HCT116 (cell line): ENCODE measurements at regions not wholly inside any gene's neighbourhood (a gene's known extent, or its start where the extent isn't known, plus 50 kb on each side); places are given as distances from the start of the nearest gene placed in this dataset.

Experiments
- ATAC-seq: fragments of 200-7000 bp; cut with Tn5 transposase; 2 replicates; pipeline ENCODE4 v1.9.1; 2020; ENCODE audit warnings: mild to moderate bottlenecking, moderate library complexity
- BruUV-seq: library from RNA; stranded (reverse); fragments of 400-500 nt; replicated peaks from 2 replicates; lab custom pipeline; 2021; lab: Mats Ljungman, UMichigan
- CTCF ChIA-PET: fragments of 300-600 bp; sonication (Branson Sonifier 250); formaldehyde crosslinking; loops from one replicate; lab custom pipeline; 2021; ENCODE audit warnings: antibody characterized with exemption; lab: Charles Lee
- POLR2A ChIA-PET: fragments of 300-600, 350-600 bp; sonication (Branson Sonifier 250); formaldehyde crosslinking; loops from one replicate; lab custom pipeline; 2021; ENCODE audit warnings: antibody characterized with exemption; lab: Charles Lee
- RAD21 ChIA-PET, 2 experiments: fragments of 300-600 bp; sonication (Branson Sonifier 250); formaldehyde crosslinking; loops; one replicate each; lab custom pipeline; 2023; ENCODE audit warnings: low total read pairs in 2 of 2; ENCODE audit not compliant: uncharacterized antibody in 2 of 2, unreplicated experiment in 2 of 2, low non-redundant PET in 1 of 2; lab: Charles Lee
- DNase-seq: peaks from one replicate; pipeline ENCODE4 v3.0.0-alpha.2; 2010; ENCODE audit warnings: low read depth, low spot score
- H2AFZ ChIP-seq: fragments of 200-600 bp; shearing (Covaris generic), sonication (generic); 2 replicates; pipeline ENCODE4 v1.6.1; 2017; ENCODE audit warnings: low read depth, mixed run types, mixed read lengths, antibody characterized with exemption, low read length; ENCODE audit not compliant: poor library complexity, severe bottlenecking
- H3K27ac ChIP-seq: 2 replicates; pipeline ENCODE4 v1.5.1; 2012; ENCODE audit warnings: low read depth, low read length
- H3K27me3 ChIP-seq: fragments of 200-600 bp; sonication (generic); 2 replicates; pipeline ENCODE4 v1.6.1; 2016; ENCODE audit warnings: mixed run types, low read length, mixed read lengths; ENCODE audit not compliant: insufficient read depth
- H3K36me3 ChIP-seq, 2 experiments: fragments of 200-500 bp in 1 of 2; fragments of 200-600 bp in 1 of 2; sonication (Bioruptor generic) in 1 of 2; sonication (generic) in 1 of 2; 2 replicates each; pipeline versions ENCODE4 v1.5.1 to v1.6.1; 2014 to 2016; ENCODE audit warnings: low read length in 2 of 2, inconsistent platforms in 1 of 2, mixed read lengths in 1 of 2, mixed run types in 1 of 2; ENCODE audit not compliant: insufficient read depth in 2 of 2, control insufficient read depth in 1 of 2
- H3K4me1 ChIP-seq, 2 experiments: fragments of 200-600 bp in 1 of 2; sonication (generic) in 1 of 2; 2 replicates each; pipeline versions ENCODE4 v1.5.1 to v1.6.1; 2012 to 2017; ENCODE audit warnings: low read length in 2 of 2, inconsistent platforms in 1 of 2, mild to moderate bottlenecking in 1 of 2, mixed read lengths in 1 of 2, mixed run types in 1 of 2, moderate library complexity in 1 of 2; ENCODE audit not compliant: insufficient read depth in 2 of 2, control insufficient read depth in 1 of 2
- H3K4me2 ChIP-seq: fragments of 200-600 bp; sonication (generic); 2 replicates; pipeline ENCODE4 v1.6.1; 2017; ENCODE audit warnings: mixed run types, low read length, mixed read lengths
- H3K4me3 ChIP-seq, 2 experiments: fragments of 200-600 bp in 1 of 2; sonication (generic) in 1 of 2; replicated peaks in 1 of 2; 2 replicates each; pipeline ENCODE4 v1.5.1; 2011 to 2016; ENCODE audit warnings: low read length in 2 of 2, control low read depth in 1 of 2, low read depth in 1 of 2, mild to moderate bottlenecking in 1 of 2, mixed read lengths in 1 of 2, mixed run types in 1 of 2
- H3K79me2 ChIP-seq: fragments of 200-600 bp; sonication (generic); 2 replicates; pipeline ENCODE4 v1.6.1; 2017; ENCODE audit warnings: mild to moderate bottlenecking, mixed run types, low read length, moderate library complexity, mixed read lengths; ENCODE audit not compliant: insufficient read depth
- H3K9ac ChIP-seq: fragments of 200-600 bp; sonication (generic); 2 replicates; pipeline ENCODE4 v1.6.1; 2016; ENCODE audit warnings: low read length, mixed read lengths
- H3K9me2 ChIP-seq: fragments of 200-600 bp; sonication (generic), shearing (Covaris generic); 2 replicates; pipeline ENCODE4 v1.6.1; 2017; ENCODE audit warnings: mixed run types, mild to moderate bottlenecking, moderate library complexity; ENCODE audit not compliant: insufficient read depth
- H3K9me3 ChIP-seq, 2 experiments: fragments of 200-500 bp in 1 of 2; fragments of 200-600 bp in 1 of 2; sonication (Bioruptor generic) in 1 of 2; sonication (generic) in 1 of 2; 2 replicates each; pipeline ENCODE4 v1.6.1; 2014 to 2017; ENCODE audit warnings: low read length in 2 of 2, mixed read lengths in 2 of 2, inconsistent platforms in 1 of 2, low read depth in 1 of 2, mild to moderate bottlenecking in 1 of 2, mixed run types in 1 of 2, moderate library complexity in 1 of 2; ENCODE audit not compliant: control insufficient read depth in 1 of 2, insufficient read depth in 1 of 2
- H4K20me1 ChIP-seq: fragments of 200-600 bp; sonication (generic), shearing (Covaris generic); 2 replicates; pipeline ENCODE4 v1.6.1; 2017; ENCODE audit warnings: mixed run types, mild to moderate bottlenecking, moderate library complexity; ENCODE audit not compliant: insufficient read depth
- CBX3 ChIP-seq: IDR thresholded peaks from 2 replicates; pipeline ENCODE4 v1.6.1; 2012; ENCODE audit warnings: low read depth
- CEBPB ChIP-seq: IDR thresholded peaks from 2 replicates; pipeline ENCODE4 v1.6.1; 2012; ENCODE audit warnings: low read depth
- EGR1 ChIP-seq: IDR thresholded peaks from 2 replicates; pipeline ENCODE4 v1.6.1; 2012; ENCODE audit warnings: low read depth
- ELF1 ChIP-seq: IDR thresholded peaks from 2 replicates; pipeline ENCODE4 v1.6.1; 2012; ENCODE audit warnings: low read depth, borderline replicate concordance
- EZH2phosphoT487 ChIP-seq: fragments of 200-600 bp; IDR thresholded peaks from 2 replicates; pipeline ENCODE4 v1.6.1; 2018; ENCODE audit warnings: antibody characterized with exemption, borderline replicate concordance
- JUND ChIP-seq: IDR thresholded peaks from 2 replicates; pipeline ENCODE4 v1.6.1; 2012
- POLR2AphosphoS5 ChIP-seq: IDR thresholded peaks from 2 replicates; pipeline ENCODE4 v1.6.1; 2011; ENCODE audit warnings: mild to moderate bottlenecking, low read depth, low read length, moderate library complexity
- RAD21 ChIP-seq: IDR thresholded peaks from 2 replicates; pipeline ENCODE4 v1.6.1; 2012; ENCODE audit warnings: low read depth, mild to moderate bottlenecking
- REST ChIP-seq: IDR thresholded peaks from 2 replicates; pipeline ENCODE4 v1.6.1; 2012; ENCODE audit warnings: low read depth
- SP1 ChIP-seq: IDR thresholded peaks from 2 replicates; pipeline ENCODE4 v1.6.1; 2012; ENCODE audit warnings: low read depth
- TCF7L2 ChIP-seq: IDR thresholded peaks from 2 replicates; pipeline ENCODE4 v1.7.0; 2011; ENCODE audit warnings: borderline replicate concordance, inconsistent platforms; ENCODE audit not compliant: insufficient read depth, insufficient read length; ENCODE audit errors: extremely low read depth
- ZNF274 ChIP-seq: fragments of 200-500 bp; sonication (Bioruptor generic); IDR thresholded peaks from 2 replicates; pipeline ENCODE4 v1.6.1; 2014; ENCODE audit warnings: mild to moderate bottlenecking, low read depth, low read length, inconsistent platforms
- intact Hi-C: fragments of 100-400 bp; cut with micrococcal nuclease; formaldehyde crosslinking; loops from 2 replicates; pipeline ENCODE4 v1.10.0; 2022
- TF ChIP-seq, protein P1 (sequence below): IDR thresholded peaks from 2 replicates; pipeline ENCODE4 v1.6.1; 2011; ENCODE audit warnings: mild to moderate bottlenecking, low read length, moderate library complexity; ENCODE audit not compliant: insufficient replicate concordance; ENCODE audit errors: extremely low read depth
- TF ChIP-seq, protein P2 (sequence below), 3 experiments: fragments of 200-600 bp in 1 of 3; sonication (generic) in 1 of 3; IDR thresholded peaks in 2 of 3; conservative IDR thresholded peaks in 1 of 3; 2 replicates each; pipeline ENCODE4 v1.5.1; 2012 to 2017; ENCODE audit warnings: low read depth in 2 of 3, low read length in 2 of 3, antibody characterized with exemption in 1 of 3, borderline replicate concordance in 1 of 3, control low read depth in 1 of 3, mild to moderate bottlenecking in 1 of 3, mixed read lengths in 1 of 3, mixed run types in 1 of 3, moderate library complexity in 1 of 3; ENCODE audit not compliant: insufficient read depth in 1 of 3

GRCh38 chr10:56028298-56029132, 332.5 kb downstream of the ZWINT start:
- DNase-seq (no peak), ATAC-seq (no peak)
- BruUV-seq, result no TSS peak
- TF ChIP-seq EZH2phosphoT487 (no peak), SP1 (no peak), ZNF274 (no peak), RAD21 (no peak), JUND (no peak), EGR1 (no peak), CBX3 (no peak), REST (no peak), CEBPB (no peak), TCF7L2 (no peak), ELF1 (no peak), POLR2AphosphoS5 (no peak)
- TF ChIP-seq, protein P1, sequence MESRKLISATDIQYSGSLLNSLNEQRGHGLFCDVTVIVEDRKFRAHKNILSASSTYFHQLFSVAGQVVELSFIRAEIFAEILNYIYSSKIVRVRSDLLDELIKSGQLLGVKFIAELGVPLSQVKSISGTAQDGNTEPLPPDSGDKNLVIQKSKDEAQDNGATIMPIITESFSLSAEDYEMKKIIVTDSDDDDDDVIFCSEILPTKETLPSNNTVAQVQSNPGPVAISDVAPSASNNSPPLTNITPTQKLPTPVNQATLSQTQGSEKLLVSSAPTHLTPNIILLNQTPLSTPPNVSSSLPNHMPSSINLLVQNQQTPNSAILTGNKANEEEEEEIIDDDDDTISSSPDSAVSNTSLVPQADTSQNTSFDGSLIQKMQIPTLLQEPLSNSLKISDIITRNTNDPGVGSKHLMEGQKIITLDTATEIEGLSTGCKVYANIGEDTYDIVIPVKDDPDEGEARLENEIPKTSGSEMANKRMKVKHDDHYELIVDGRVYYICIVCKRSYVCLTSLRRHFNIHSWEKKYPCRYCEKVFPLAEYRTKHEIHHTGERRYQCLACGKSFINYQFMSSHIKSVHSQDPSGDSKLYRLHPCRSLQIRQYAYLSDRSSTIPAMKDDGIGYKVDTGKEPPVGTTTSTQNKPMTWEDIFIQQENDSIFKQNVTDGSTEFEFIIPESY, result no peak
- TF ChIP-seq, protein P2, sequence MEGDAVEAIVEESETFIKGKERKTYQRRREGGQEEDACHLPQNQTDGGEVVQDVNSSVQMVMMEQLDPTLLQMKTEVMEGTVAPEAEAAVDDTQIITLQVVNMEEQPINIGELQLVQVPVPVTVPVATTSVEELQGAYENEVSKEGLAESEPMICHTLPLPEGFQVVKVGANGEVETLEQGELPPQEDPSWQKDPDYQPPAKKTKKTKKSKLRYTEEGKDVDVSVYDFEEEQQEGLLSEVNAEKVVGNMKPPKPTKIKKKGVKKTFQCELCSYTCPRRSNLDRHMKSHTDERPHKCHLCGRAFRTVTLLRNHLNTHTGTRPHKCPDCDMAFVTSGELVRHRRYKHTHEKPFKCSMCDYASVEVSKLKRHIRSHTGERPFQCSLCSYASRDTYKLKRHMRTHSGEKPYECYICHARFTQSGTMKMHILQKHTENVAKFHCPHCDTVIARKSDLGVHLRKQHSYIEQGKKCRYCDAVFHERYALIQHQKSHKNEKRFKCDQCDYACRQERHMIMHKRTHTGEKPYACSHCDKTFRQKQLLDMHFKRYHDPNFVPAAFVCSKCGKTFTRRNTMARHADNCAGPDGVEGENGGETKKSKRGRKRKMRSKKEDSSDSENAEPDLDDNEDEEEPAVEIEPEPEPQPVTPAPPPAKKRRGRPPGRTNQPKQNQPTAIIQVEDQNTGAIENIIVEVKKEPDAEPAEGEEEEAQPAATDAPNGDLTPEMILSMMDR (IDR thresholded peaks at IDR 0.05 in 2 of 3, conservative IDR thresholded peaks at IDR 0.05 in 1 of 3; ENCODE audit: borderline replicate concordance in 1 of 3, insufficient read depth in 1 of 3, low read depth in 2 of 3, low read length in 2 of 3), result no peak
- no peaks in the 10 kb centered on the region for H4K20me1 ChIP-seq
- ChIA-PET RAD21 (no interaction called here), CTCF (no interaction called here), POLR2A (no interaction called here)
- peaks cover 0 to 16% of the 10 kb centered on the region in 2 experiments for H3K9me3 ChIP-seq
- H3K4me1 ChIP-seq, result no peaks in the 10 kb centered on the region
- H3K27me3 ChIP-seq, result no peaks in the 10 kb centered on the region
- H3K36me3 ChIP-seq, result no peaks in the 10 kb centered on the region; a peak in 1 of 4 replicates
- H2AFZ ChIP-seq, result no peak overlapping the region
- H3K27ac ChIP-seq, result no peak overlapping the region
- H3K4me2 ChIP-seq, result no peak overlapping the region
- intact Hi-C loops, result no loop called here
- H3K4me3 ChIP-seq, result no peak overlapping the region
- H3K9me2 ChIP-seq, result no peaks in the 10 kb centered on the region
- H3K79me2 ChIP-seq, result no peaks in the 10 kb centered on the region
- no peak overlapping the region for H3K9ac ChIP-seq
